HCT116 (cell line): ENCODE measurements at regions not wholly inside any gene's neighbourhood (a gene's known extent, or its start where the extent isn't known, plus 50 kb on each side); places are given as distances from the start of the nearest gene placed in this dataset.

Source experiments
- ATAC-seq: fragments of 200-7000 bp; cut with Tn5 transposase; 2 replicates; pipeline ENCODE4 v1.9.1; 2020; ENCODE audit warnings: mild to moderate bottlenecking, moderate library complexity
- BruUV-seq: library from RNA; stranded (reverse); fragments of 400-500 nt; replicated peaks from 2 replicates; lab custom pipeline; 2021; lab: Mats Ljungman, UMichigan
- CTCF ChIA-PET: fragments of 300-600 bp; sonication (Branson Sonifier 250); formaldehyde crosslinking; loops from one replicate; lab custom pipeline; 2021; ENCODE audit warnings: antibody characterized with exemption; lab: Charles Lee
- POLR2A ChIA-PET: fragments of 300-600, 350-600 bp; sonication (Branson Sonifier 250); formaldehyde crosslinking; loops from one replicate; lab custom pipeline; 2021; ENCODE audit warnings: antibody characterized with exemption; lab: Charles Lee
- RAD21 ChIA-PET, 2 experiments: fragments of 300-600 bp; sonication (Branson Sonifier 250); formaldehyde crosslinking; loops; one replicate each; lab custom pipeline; 2023; ENCODE audit warnings: low total read pairs in 2 of 2; ENCODE audit not compliant: uncharacterized antibody in 2 of 2, unreplicated experiment in 2 of 2, low non-redundant PET in 1 of 2; lab: Charles Lee
- DNase-seq: peaks from one replicate; pipeline ENCODE4 v3.0.0-alpha.2; 2010; ENCODE audit warnings: low read depth, low spot score
- H2AFZ ChIP-seq: fragments of 200-600 bp; shearing (Covaris generic), sonication (generic); 2 replicates; pipeline ENCODE4 v1.6.1; 2017; ENCODE audit warnings: low read depth, mixed run types, mixed read lengths, antibody characterized with exemption, low read length; ENCODE audit not compliant: poor library complexity, severe bottlenecking
- H3K27ac ChIP-seq: 2 replicates; pipeline ENCODE4 v1.5.1; 2012; ENCODE audit warnings: low read depth, low read length
- H3K27me3 ChIP-seq: fragments of 200-600 bp; sonication (generic); 2 replicates; pipeline ENCODE4 v1.6.1; 2016; ENCODE audit warnings: mixed run types, low read length, mixed read lengths; ENCODE audit not compliant: insufficient read depth
- H3K36me3 ChIP-seq, 2 experiments: fragments of 200-500 bp in 1 of 2; fragments of 200-600 bp in 1 of 2; sonication (Bioruptor generic) in 1 of 2; sonication (generic) in 1 of 2; 2 replicates each; pipeline versions ENCODE4 v1.5.1 to v1.6.1; 2014 to 2016; ENCODE audit warnings: low read length in 2 of 2, inconsistent platforms in 1 of 2, mixed read lengths in 1 of 2, mixed run types in 1 of 2; ENCODE audit not compliant: insufficient read depth in 2 of 2, control insufficient read depth in 1 of 2
- H3K4me1 ChIP-seq, 2 experiments: fragments of 200-600 bp in 1 of 2; sonication (generic) in 1 of 2; 2 replicates each; pipeline versions ENCODE4 v1.5.1 to v1.6.1; 2012 to 2017; ENCODE audit warnings: low read length in 2 of 2, inconsistent platforms in 1 of 2, mild to moderate bottlenecking in 1 of 2, mixed read lengths in 1 of 2, mixed run types in 1 of 2, moderate library complexity in 1 of 2; ENCODE audit not compliant: insufficient read depth in 2 of 2, control insufficient read depth in 1 of 2
- H3K4me2 ChIP-seq: fragments of 200-600 bp; sonication (generic); 2 replicates; pipeline ENCODE4 v1.6.1; 2017; ENCODE audit warnings: mixed run types, low read length, mixed read lengths
- H3K4me3 ChIP-seq, 2 experiments: fragments of 200-600 bp in 1 of 2; sonication (generic) in 1 of 2; replicated peaks in 1 of 2; 2 replicates each; pipeline ENCODE4 v1.5.1; 2011 to 2016; ENCODE audit warnings: low read length in 2 of 2, control low read depth in 1 of 2, low read depth in 1 of 2, mild to moderate bottlenecking in 1 of 2, mixed read lengths in 1 of 2, mixed run types in 1 of 2
- H3K79me2 ChIP-seq: fragments of 200-600 bp; sonication (generic); 2 replicates; pipeline ENCODE4 v1.6.1; 2017; ENCODE audit warnings: mild to moderate bottlenecking, mixed run types, low read length, moderate library complexity, mixed read lengths; ENCODE audit not compliant: insufficient read depth
- H3K9ac ChIP-seq: fragments of 200-600 bp; sonication (generic); 2 replicates; pipeline ENCODE4 v1.6.1; 2016; ENCODE audit warnings: low read length, mixed read lengths
- H3K9me2 ChIP-seq: fragments of 200-600 bp; sonication (generic), shearing (Covaris generic); 2 replicates; pipeline ENCODE4 v1.6.1; 2017; ENCODE audit warnings: mixed run types, mild to moderate bottlenecking, moderate library complexity; ENCODE audit not compliant: insufficient read depth
- H3K9me3 ChIP-seq, 2 experiments: fragments of 200-500 bp in 1 of 2; fragments of 200-600 bp in 1 of 2; sonication (Bioruptor generic) in 1 of 2; sonication (generic) in 1 of 2; 2 replicates each; pipeline ENCODE4 v1.6.1; 2014 to 2017; ENCODE audit warnings: low read length in 2 of 2, mixed read lengths in 2 of 2, inconsistent platforms in 1 of 2, low read depth in 1 of 2, mild to moderate bottlenecking in 1 of 2, mixed run types in 1 of 2, moderate library complexity in 1 of 2; ENCODE audit not compliant: control insufficient read depth in 1 of 2, insufficient read depth in 1 of 2
- H4K20me1 ChIP-seq: fragments of 200-600 bp; sonication (generic), shearing (Covaris generic); 2 replicates; pipeline ENCODE4 v1.6.1; 2017; ENCODE audit warnings: mixed run types, mild to moderate bottlenecking, moderate library complexity; ENCODE audit not compliant: insufficient read depth
- ATF3 ChIP-seq: IDR thresholded peaks from 2 replicates; pipeline ENCODE4 v1.6.1; 2012
- CBX3 ChIP-seq: IDR thresholded peaks from 2 replicates; pipeline ENCODE4 v1.6.1; 2012; ENCODE audit warnings: low read depth
- CEBPB ChIP-seq: IDR thresholded peaks from 2 replicates; pipeline ENCODE4 v1.6.1; 2012; ENCODE audit warnings: low read depth
- ELF1 ChIP-seq: IDR thresholded peaks from 2 replicates; pipeline ENCODE4 v1.6.1; 2012; ENCODE audit warnings: low read depth, borderline replicate concordance
- EZH2 ChIP-seq: fragments of 200-600 bp; sonication (generic); IDR thresholded peaks from 2 replicates; pipeline ENCODE4 v1.6.1; 2017; ENCODE audit warnings: antibody characterized with exemption, mixed run types
- EZH2phosphoT487 ChIP-seq: fragments of 200-600 bp; IDR thresholded peaks from 2 replicates; pipeline ENCODE4 v1.6.1; 2018; ENCODE audit warnings: antibody characterized with exemption, borderline replicate concordance
- POLR2A ChIP-seq: IDR thresholded peaks from 2 replicates; pipeline ENCODE4 v1.7.0; 2011; ENCODE audit warnings: borderline replicate concordance; ENCODE audit not compliant: insufficient read depth, insufficient read length; ENCODE audit errors: extremely low read depth
- POLR2AphosphoS5 ChIP-seq: IDR thresholded peaks from 2 replicates; pipeline ENCODE4 v1.6.1; 2011; ENCODE audit warnings: mild to moderate bottlenecking, low read depth, low read length, moderate library complexity
- RAD21 ChIP-seq: IDR thresholded peaks from 2 replicates; pipeline ENCODE4 v1.6.1; 2012; ENCODE audit warnings: low read depth, mild to moderate bottlenecking
- REST ChIP-seq: IDR thresholded peaks from 2 replicates; pipeline ENCODE4 v1.6.1; 2012; ENCODE audit warnings: low read depth
- SIN3A ChIP-seq: IDR thresholded peaks from 2 replicates; pipeline ENCODE4 v1.6.1; 2012; ENCODE audit warnings: low read depth
- SP1 ChIP-seq: IDR thresholded peaks from 2 replicates; pipeline ENCODE4 v1.6.1; 2012; ENCODE audit warnings: low read depth
- YY1 ChIP-seq: IDR thresholded peaks from 2 replicates; pipeline ENCODE4 v1.6.1; 2011; ENCODE audit warnings: low read length, low read depth, moderate library complexity, mild to moderate bottlenecking; ENCODE audit not compliant: insufficient replicate concordance; ENCODE audit errors: extremely low read depth
- ZBTB33 ChIP-seq: IDR thresholded peaks from 2 replicates; pipeline ENCODE4 v1.6.1; 2011; ENCODE audit warnings: mild to moderate bottlenecking, low read length, moderate library complexity; ENCODE audit not compliant: insufficient replicate concordance; ENCODE audit errors: extremely low read depth
- ZFX ChIP-seq: fragments of 450-650 bp; IDR thresholded peaks from 2 replicates; pipeline ENCODE4 v1.6.1; 2017
- ZNF274 ChIP-seq: fragments of 200-500 bp; sonication (Bioruptor generic); IDR thresholded peaks from 2 replicates; pipeline ENCODE4 v1.6.1; 2014; ENCODE audit warnings: mild to moderate bottlenecking, low read depth, low read length, inconsistent platforms
- intact Hi-C: fragments of 100-400 bp; cut with micrococcal nuclease; formaldehyde crosslinking; loops from 2 replicates; pipeline ENCODE4 v1.10.0; 2022
- TF ChIP-seq, protein P1 (sequence below), 3 experiments: fragments of 200-600 bp in 1 of 3; sonication (generic) in 1 of 3; IDR thresholded peaks in 2 of 3; conservative IDR thresholded peaks in 1 of 3; 2 replicates each; pipeline ENCODE4 v1.5.1; 2012 to 2017; ENCODE audit warnings: low read depth in 2 of 3, low read length in 2 of 3, antibody characterized with exemption in 1 of 3, borderline replicate concordance in 1 of 3, control low read depth in 1 of 3, mild to moderate bottlenecking in 1 of 3, mixed read lengths in 1 of 3, mixed run types in 1 of 3, moderate library complexity in 1 of 3; ENCODE audit not compliant: insufficient read depth in 1 of 3

DNA sequence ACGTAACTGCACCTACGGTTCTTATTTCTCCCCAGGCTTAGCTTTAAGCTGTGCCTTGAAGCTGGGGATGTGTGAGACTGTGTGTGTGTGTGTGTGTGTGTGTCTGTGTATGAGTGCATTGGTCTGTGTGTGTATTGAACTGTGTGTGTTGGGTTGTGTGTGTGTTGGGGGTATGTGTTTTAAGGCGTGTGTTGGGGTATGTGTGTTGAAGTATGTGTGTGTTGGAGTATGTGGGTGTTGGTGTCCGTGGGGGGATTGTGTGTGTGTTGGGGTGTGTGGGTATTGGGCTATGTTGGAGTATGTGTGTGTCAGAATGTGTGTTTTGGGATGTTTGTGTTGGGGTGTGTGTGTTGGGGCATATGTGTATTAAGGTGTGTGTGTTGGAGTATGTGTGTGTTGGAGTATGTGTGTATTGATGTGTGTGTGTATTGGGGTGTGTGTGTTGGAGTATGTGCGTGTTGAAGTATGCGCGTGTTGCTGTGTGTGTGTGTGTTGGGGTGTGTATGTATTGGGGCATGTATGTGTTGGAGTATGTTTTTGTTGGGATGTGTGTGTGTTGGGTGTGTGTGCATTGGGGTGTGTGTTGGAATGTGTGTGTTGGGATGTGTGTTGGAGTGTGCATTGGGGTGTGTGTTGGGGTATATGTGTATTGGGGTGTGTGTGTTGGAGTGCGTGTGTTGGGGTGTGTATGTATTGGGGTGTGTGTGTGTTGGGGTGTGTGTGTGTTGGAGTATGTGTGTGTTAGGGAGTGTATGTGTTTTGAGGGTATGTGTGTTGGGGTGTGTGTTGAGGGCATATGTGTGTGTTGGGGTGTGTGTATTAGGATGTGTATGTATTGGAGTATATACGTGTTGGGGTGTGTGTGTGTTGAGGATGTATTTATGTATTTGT is 76.4 kb downstream of the LSM3 start:
- CTCF ChIA-PET = no interaction called here

More for the DNA sequence above, 76.4 kb downstream of the LSM3 start:
- Histone ChIP-seq H4K20me1 (no peaks in the 10 kb centered on the region), H3K9ac (no peak overlapping the region), H3K4me1 (peaks cover 0 to 13% of the 10 kb centered on the region in 2 experiments; a peak in 1 of 4 replicates), H3K79me2 (no peaks in the 10 kb centered on the region), H3K27ac (no peak overlapping the region), H3K4me2 (no peak overlapping the region), H3K9me2 (no peaks in the 10 kb centered on the region), H2AFZ (no peak overlapping the region), H3K36me3 (no peaks in the 10 kb centered on the region), H3K27me3 (no peaks in the 10 kb centered on the region), H3K9me3 (no peaks in the 10 kb centered on the region), H3K4me3 (no peak overlapping the region)
- POLR2A ChIA-PET = no interaction called here
- intact Hi-C loops = no loop called here
- RAD21 ChIA-PET = no interaction called here
- ATAC-seq (no peak), DNase-seq (no peak)
- TF ChIP-seq POLR2A = no peak
- TF ChIP-seq EZH2phosphoT487 = no peak
- TF ChIP-seq, protein P1, sequence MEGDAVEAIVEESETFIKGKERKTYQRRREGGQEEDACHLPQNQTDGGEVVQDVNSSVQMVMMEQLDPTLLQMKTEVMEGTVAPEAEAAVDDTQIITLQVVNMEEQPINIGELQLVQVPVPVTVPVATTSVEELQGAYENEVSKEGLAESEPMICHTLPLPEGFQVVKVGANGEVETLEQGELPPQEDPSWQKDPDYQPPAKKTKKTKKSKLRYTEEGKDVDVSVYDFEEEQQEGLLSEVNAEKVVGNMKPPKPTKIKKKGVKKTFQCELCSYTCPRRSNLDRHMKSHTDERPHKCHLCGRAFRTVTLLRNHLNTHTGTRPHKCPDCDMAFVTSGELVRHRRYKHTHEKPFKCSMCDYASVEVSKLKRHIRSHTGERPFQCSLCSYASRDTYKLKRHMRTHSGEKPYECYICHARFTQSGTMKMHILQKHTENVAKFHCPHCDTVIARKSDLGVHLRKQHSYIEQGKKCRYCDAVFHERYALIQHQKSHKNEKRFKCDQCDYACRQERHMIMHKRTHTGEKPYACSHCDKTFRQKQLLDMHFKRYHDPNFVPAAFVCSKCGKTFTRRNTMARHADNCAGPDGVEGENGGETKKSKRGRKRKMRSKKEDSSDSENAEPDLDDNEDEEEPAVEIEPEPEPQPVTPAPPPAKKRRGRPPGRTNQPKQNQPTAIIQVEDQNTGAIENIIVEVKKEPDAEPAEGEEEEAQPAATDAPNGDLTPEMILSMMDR (IDR thresholded peaks at IDR 0.05 in 2 of 3, conservative IDR thresholded peaks at IDR 0.05 in 1 of 3; ENCODE audit: borderline replicate concordance in 1 of 3, insufficient read depth in 1 of 3, low read depth in 2 of 3, low read length in 2 of 3) = no peak
- TF ChIP-seq ZFX = no peak
- no peak for TF ChIP-seq ZBTB33
- TF ChIP-seq ATF3 = no peak
- no peak for TF ChIP-seq REST
- no peak for TF ChIP-seq ELF1
- TF ChIP-seq RAD21 = no peak
- no peak for TF ChIP-seq POLR2AphosphoS5
- TF ChIP-seq YY1 = no peak
- no peak for TF ChIP-seq CBX3
- no peak for TF ChIP-seq SIN3A
- no peak for TF ChIP-seq SP1
- TF ChIP-seq CEBPB = no peak
- no peak for TF ChIP-seq ZNF274
- TF ChIP-seq EZH2 = no peak
- no TSS peak for BruUV-seq
